ENCODE measurements at regions not wholly inside any gene's neighbourhood (a gene's known extent, or its start where the extent isn't known, plus 50 kb on each side); places are given as distances from the start of the nearest gene placed in this dataset.

GRCh38 chr3:21902956-21903355 lies 151.9 kb upstream of the ZNF385D start (continued):
- TF ChIP-seq USF2 (IDR thresholded peaks at IDR 0.05; ENCODE audit: borderline replicate concordance, low read depth, low read length), result no peak
- no peak for TF ChIP-seq TCF12 (IDR thresholded peaks at IDR 0.05)
- TF ChIP-seq, protein P1, sequence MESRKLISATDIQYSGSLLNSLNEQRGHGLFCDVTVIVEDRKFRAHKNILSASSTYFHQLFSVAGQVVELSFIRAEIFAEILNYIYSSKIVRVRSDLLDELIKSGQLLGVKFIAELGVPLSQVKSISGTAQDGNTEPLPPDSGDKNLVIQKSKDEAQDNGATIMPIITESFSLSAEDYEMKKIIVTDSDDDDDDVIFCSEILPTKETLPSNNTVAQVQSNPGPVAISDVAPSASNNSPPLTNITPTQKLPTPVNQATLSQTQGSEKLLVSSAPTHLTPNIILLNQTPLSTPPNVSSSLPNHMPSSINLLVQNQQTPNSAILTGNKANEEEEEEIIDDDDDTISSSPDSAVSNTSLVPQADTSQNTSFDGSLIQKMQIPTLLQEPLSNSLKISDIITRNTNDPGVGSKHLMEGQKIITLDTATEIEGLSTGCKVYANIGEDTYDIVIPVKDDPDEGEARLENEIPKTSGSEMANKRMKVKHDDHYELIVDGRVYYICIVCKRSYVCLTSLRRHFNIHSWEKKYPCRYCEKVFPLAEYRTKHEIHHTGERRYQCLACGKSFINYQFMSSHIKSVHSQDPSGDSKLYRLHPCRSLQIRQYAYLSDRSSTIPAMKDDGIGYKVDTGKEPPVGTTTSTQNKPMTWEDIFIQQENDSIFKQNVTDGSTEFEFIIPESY (IDR thresholded peaks at IDR 0.05; ENCODE audit: borderline replicate concordance, low read depth), result no peak
- TF ChIP-seq EZH2phosphoT487 (IDR thresholded peaks at IDR 0.05; ENCODE audit: borderline replicate concordance, low read depth), result no peak
- no peak for TF ChIP-seq JUND (IDR thresholded peaks at IDR 0.05)
- no peak for TF ChIP-seq FOSL2 (IDR thresholded peaks at IDR 0.05; ENCODE audit: borderline replicate concordance, low read depth)

- CTCF ChIA-PET, result interaction anchor here (0.9 to 2.1 kb wide), 2 partner anchors 13 to 19 kb away, joined by 4 to 11 read pairs; no protein-coding TSS in a partner anchor
- H3K27me3 ChIP-seq (ENCODE audit: insufficient read depth), result no peaks in the 10 kb centered on the region
- no peaks in the 10 kb centered on the region for H3F3A ChIP-seq (replicated peaks; ENCODE audit: insufficient read depth)
- H3K27ac ChIP-seq (ENCODE audit: low read depth in 2 of 2, low read length in 1 of 2), result no peak overlapping the region
- POLR2A ChIA-PET, result no interaction called here
- no peaks in the 10 kb centered on the region; a peak in 1 of 4 replicates for H3K4me1 ChIP-seq (ENCODE audit: control insufficient read depth in 1 of 2, insufficient read depth in 2 of 2, low read depth in 1 of 2, low read length in 1 of 2)
- no peak overlapping the region for H2AFZ ChIP-seq (ENCODE audit: low read depth)
- no peak overlapping the region for H3K4me3 ChIP-seq (ENCODE audit: low read depth in 2 of 2, low read length in 1 of 2)
- no peaks in the 10 kb centered on the region for H3K9me3 ChIP-seq
- no peaks in the 10 kb centered on the region for H3K9me2 ChIP-seq
- no peak overlapping the region for H3K4me2 ChIP-seq
- WGBS (ENCODE audit: low lambda C conversion rate), result 65% methylated on average over 3 of the region's 3 CpGs
- no peaks in the 10 kb centered on the region for H3K79me2 ChIP-seq (ENCODE audit: insufficient read depth)
- DNase-seq, result no peak
- no peak overlapping the region for H3K9ac ChIP-seq
- TF ChIP-seq NRF1 (IDR thresholded peaks at IDR 0.05; ENCODE audit: low read depth, low read length) (no peak), RAD21 (IDR thresholded peaks at IDR 0.05; ENCODE audit: low read length) (no peak), MEF2A (IDR thresholded peaks at IDR 0.05; ENCODE audit: borderline replicate concordance, low read depth) (no peak)
- H4K20me1 ChIP-seq (ENCODE audit: insufficient read depth), result no peaks in the 10 kb centered on the region
- no peaks in the 10 kb centered on the region for H3K36me3 ChIP-seq (replicated peaks in 1 of 2; ENCODE audit: control insufficient read depth in 1 of 2, insufficient read depth in 2 of 2, low read length in 1 of 2)
Measured at GRCh38 chr3:21909096-21909495, 158.1 kb upstream of the ZNF385D start.

DNA sequence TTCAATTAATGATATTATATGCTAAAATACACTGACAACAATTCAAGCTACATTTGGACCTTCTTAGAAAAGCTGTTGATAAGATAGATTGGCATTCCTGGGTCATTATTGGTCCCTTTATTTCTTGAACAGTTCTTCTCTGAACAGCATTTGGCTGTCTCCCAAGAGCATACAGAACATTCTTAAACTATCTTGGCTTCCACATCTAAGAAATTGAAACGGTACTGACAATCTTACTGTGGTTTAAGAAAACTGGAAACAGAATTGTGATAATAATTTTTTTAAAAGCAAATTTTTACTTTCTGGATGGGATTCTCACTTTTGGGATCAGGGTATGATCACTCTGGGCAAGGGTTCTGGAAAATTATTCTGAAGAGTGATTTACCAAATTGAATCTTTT lies 161.7 kb upstream of the ZNF385D start:
- H3K4me3 ChIP-seq (ENCODE audit: low read depth in 2 of 2, low read length in 1 of 2), result no peak overlapping the region
- H3K9me2 ChIP-seq, result no peaks in the 10 kb centered on the region
- ChIA-PET POLR2A (no interaction called here), CTCF (interaction anchor here (2.3 kb wide), 1 partner anchor 18 kb away, joined by 12 read pairs; no protein-coding TSS in a partner anchor)
- H3K27me3 ChIP-seq (ENCODE audit: insufficient read depth), result no peaks in the 10 kb centered on the region
- H3K36me3 ChIP-seq (replicated peaks in 1 of 2; ENCODE audit: control insufficient read depth in 1 of 2, insufficient read depth in 2 of 2, low read length in 1 of 2), result no peaks in the 10 kb centered on the region
- no peaks in the 10 kb centered on the region for H3K79me2 ChIP-seq (ENCODE audit: insufficient read depth)
- H4K20me1 ChIP-seq (ENCODE audit: insufficient read depth), result no peaks in the 10 kb centered on the region
- WGBS (ENCODE audit: low lambda C conversion rate), result 20% methylated on average over 1 of the region's 1 CpG
- H3K27ac ChIP-seq (ENCODE audit: low read depth in 2 of 2, low read length in 1 of 2), result no peak overlapping the region
- TF ChIP-seq, protein P2, sequence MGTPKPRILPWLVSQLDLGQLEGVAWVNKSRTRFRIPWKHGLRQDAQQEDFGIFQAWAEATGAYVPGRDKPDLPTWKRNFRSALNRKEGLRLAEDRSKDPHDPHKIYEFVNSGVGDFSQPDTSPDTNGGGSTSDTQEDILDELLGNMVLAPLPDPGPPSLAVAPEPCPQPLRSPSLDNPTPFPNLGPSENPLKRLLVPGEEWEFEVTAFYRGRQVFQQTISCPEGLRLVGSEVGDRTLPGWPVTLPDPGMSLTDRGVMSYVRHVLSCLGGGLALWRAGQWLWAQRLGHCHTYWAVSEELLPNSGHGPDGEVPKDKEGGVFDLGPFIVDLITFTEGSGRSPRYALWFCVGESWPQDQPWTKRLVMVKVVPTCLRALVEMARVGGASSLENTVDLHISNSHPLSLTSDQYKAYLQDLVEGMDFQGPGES (IDR thresholded peaks at IDR 0.05; ENCODE audit: low read depth, low read length), result no peak
- TF ChIP-seq REST (IDR thresholded peaks at IDR 0.05; ENCODE audit: low read depth, low read length) (no peak), GABPA (IDR thresholded peaks at IDR 0.05; ENCODE audit: low read depth) (no peak), FOXJ3 (CRISPR knock-in tag; IDR thresholded peaks at IDR 0.05) (no peak), NFIC (IDR thresholded peaks at IDR 0.05; ENCODE audit: borderline replicate concordance) (no peak), RXRA (IDR thresholded peaks at IDR 0.05; ENCODE audit: borderline replicate concordance, low read depth) (no peak), MXI1 (IDR thresholded peaks at IDR 0.05; ENCODE audit: low read depth, low read length) (no peak), TEAD4 (IDR thresholded peaks at IDR 0.05; ENCODE audit: borderline replicate concordance, insufficient read depth) (no peak)
- H2AFZ ChIP-seq (ENCODE audit: low read depth), result no peak overlapping the region
- no peak for DNase-seq
- H3K9ac ChIP-seq, result no peak overlapping the region
- no peaks in the 10 kb centered on the region for H3F3A ChIP-seq (replicated peaks; ENCODE audit: insufficient read depth)
- no peak overlapping the region for H3K4me2 ChIP-seq
- H3K9me3 ChIP-seq, result no peaks in the 10 kb centered on the region
- no peaks in the 10 kb centered on the region; a peak in 1 of 4 replicates for H3K4me1 ChIP-seq (ENCODE audit: control insufficient read depth in 1 of 2, insufficient read depth in 2 of 2, low read depth in 1 of 2, low read length in 1 of 2)

All from SK-N-SH (cell line).